ENCODE measurements at regions not wholly inside any gene's neighbourhood (a gene's known extent, or its start where the extent isn't known, plus 50 kb on each side); places are given as distances from the start of the nearest gene placed in this dataset.

- intact Hi-C loops (cut with micrococcal nuclease), result no loop called here
- Histone ChIP-seq H2AFZ (ENCODE audit: insufficient read depth, low read depth, low read length, poor library complexity, severe bottlenecking) (no peak overlapping the region), H3K9me3 (replicated peaks in 1 of 2; ENCODE audit: control insufficient read depth in 1 of 2, insufficient read depth in 1 of 2, low read length in 2 of 2) (no peaks in the 10 kb centered on the region), H3K4me1 (ENCODE audit: control insufficient read depth in 1 of 2, insufficient read depth in 2 of 2, low read length in 2 of 2) (peaks cover 5 to 12% of the 10 kb centered on the region in 2 donors), H3K9ac (ENCODE audit: insufficient read depth, low read length, poor library complexity, severe bottlenecking) (no peak overlapping the region), H3K4me2 (replicated peaks; ENCODE audit: extremely low read depth, low read length, poor library complexity, severe bottlenecking) (no peak overlapping the region), H3K4me3 (replicated peaks in 1 of 3; ENCODE audit: low read depth in 2 of 3, low read length in 3 of 3) (no peak overlapping the region), H3K36me3 (replicated peaks in 1 of 2; ENCODE audit: control insufficient read depth in 1 of 2, insufficient read depth in 2 of 2, low read length in 2 of 2) (no peaks in the 10 kb centered on the region), H3K79me2 (ENCODE audit: insufficient read depth, low read length) (peaks cover 100% of the 10 kb centered on the region), H4K20me1 (ENCODE audit: insufficient read depth, low read length) (peaks cover 100% of the 10 kb centered on the region), H3K27ac (ENCODE audit: low read depth in 1 of 2, low read length in 2 of 2) (no peak overlapping the region), H3K27me3 (ENCODE audit: control insufficient read depth in 2 of 2, insufficient read depth in 2 of 2, low read length in 2 of 2) (no peaks in the 10 kb centered on the region)
- Mint-ChIP-seq H3K36me3 (peaks cover 0 to 4% of the 10 kb centered on the region in 2 donors), H3K4me1 (peaks cover 7% of the 10 kb centered on the region), H3K4me3 (no peak overlapping the region), H3K27me3 (ENCODE audit: low read depth in 3 of 3) (no peaks in the 10 kb centered on the region), H3K9me3 (no peaks in the 10 kb centered on the region), H3K27ac (no peak overlapping the region)
- no peak for TF ChIP-seq CTCF (IDR thresholded peaks at IDR 0.05)
- WGBS (ENCODE audit: insufficient coverage), result 63% methylated on average over 1 of the region's 2 CpGs
- no peak for DNase-seq
Observed at GRCh38 chr3:72393455-72393854, 454.8 kb downstream of the SHQ1 start.

GRCh38 chr3:72391659-72392058, 456.6 kb downstream of the SHQ1 start:
- Mint-ChIP-seq H3K27me3 (ENCODE audit: low read depth in 3 of 3) (no peaks in the 10 kb centered on the region), H3K9me3 (no peaks in the 10 kb centered on the region), H3K27ac (no peak overlapping the region), H3K36me3 (no peaks in the 10 kb centered on the region), H3K4me3 (no peak overlapping the region), H3K4me1 (peaks cover 11% of the 10 kb centered on the region)
- H3K4me1 ChIP-seq (ENCODE audit: control insufficient read depth in 1 of 2, insufficient read depth in 2 of 2, low read length in 2 of 2), result peaks cover 5 to 12% of the 10 kb centered on the region in 2 donors
- 0% methylated on average over 1 of the region's 2 CpGs for WGBS (ENCODE audit: insufficient coverage)
- H3K36me3 ChIP-seq (replicated peaks in 1 of 2; ENCODE audit: control insufficient read depth in 1 of 2, insufficient read depth in 2 of 2, low read length in 2 of 2), result no peaks in the 10 kb centered on the region
- no peaks in the 10 kb centered on the region for H3K27me3 ChIP-seq (ENCODE audit: control insufficient read depth in 2 of 2, insufficient read depth in 2 of 2, low read length in 2 of 2)
- no peaks in the 10 kb centered on the region for H3K9me3 ChIP-seq (replicated peaks in 1 of 2; ENCODE audit: control insufficient read depth in 1 of 2, insufficient read depth in 1 of 2, low read length in 2 of 2)
- H3K27ac ChIP-seq (ENCODE audit: low read depth in 1 of 2, low read length in 2 of 2), result peak overlapping the region in 1 of 2 donors; percentile 25
- peaks cover 100% of the 10 kb centered on the region for H3K79me2 ChIP-seq (ENCODE audit: insufficient read depth, low read length)
- no peak overlapping the region for H3K4me3 ChIP-seq (replicated peaks in 1 of 3; ENCODE audit: low read depth in 2 of 3, low read length in 3 of 3)
- no peak overlapping the region for H3K4me2 ChIP-seq (replicated peaks; ENCODE audit: extremely low read depth, low read length, poor library complexity, severe bottlenecking)
- no peak overlapping the region for H2AFZ ChIP-seq (ENCODE audit: insufficient read depth, low read depth, low read length, poor library complexity, severe bottlenecking)
- no peak overlapping the region for H3K9ac ChIP-seq (ENCODE audit: insufficient read depth, low read length, poor library complexity, severe bottlenecking)
- peaks cover 100% of the 10 kb centered on the region for H4K20me1 ChIP-seq (ENCODE audit: insufficient read depth, low read length)
- intact Hi-C loops (cut with micrococcal nuclease), result no loop called here
- DNase-seq, result peak in 1 of 3 donors; percentile 26
- TF ChIP-seq CTCF (IDR thresholded peaks at IDR 0.05), result no peak
